Transverse colon (tissue), 3 donors: ENCODE measurements at regions not wholly inside any gene's neighbourhood (a gene's known extent, or its start where the extent isn't known, plus 50 kb on each side); places are given as distances from the start of the nearest gene placed in this dataset.

Experiments
- POLR2A ChIP-seq: fragments of 450-650 bp; IDR thresholded peaks from one replicate; pipeline ENCODE4 v1.6.1; 2016; ENCODE audit warnings: antibody characterized with exemption, mild to moderate bottlenecking, moderate library complexity
- TF ChIP-seq, protein P1 (sequence below), 5 experiments: fragments of 200-600 bp in 3 of 5; fragments of 450-650 bp in 2 of 5; sonication (generic) in 3 of 5; IDR thresholded peaks; 1 replicate in 2 of 5; 2 replicates in 3 of 5; pipeline ENCODE4 v1.5.1; 2016 to 2017; ENCODE audit warnings: antibody characterized with exemption in 5 of 5, inconsistent platforms in 3 of 5, mild to moderate bottlenecking in 2 of 5, moderate library complexity in 1 of 5

DNA sequence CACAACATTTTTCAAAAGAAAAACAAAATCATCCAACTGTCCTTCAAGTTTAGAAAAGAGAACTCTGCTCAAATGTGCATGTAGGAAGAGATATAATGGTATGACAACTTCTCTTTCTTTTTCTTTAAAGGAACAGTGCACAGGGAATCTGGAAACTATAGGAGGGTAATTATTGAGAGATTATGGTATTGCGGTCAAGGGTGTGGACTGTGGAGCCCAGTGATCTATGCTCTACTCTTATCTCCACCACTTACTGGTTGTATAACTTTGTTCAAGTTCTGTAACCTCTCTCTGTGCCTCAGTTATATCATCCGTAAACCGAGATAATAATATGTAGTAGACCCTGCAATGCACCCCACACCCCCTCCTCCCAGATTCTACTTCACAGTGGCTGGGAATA is 69.8 kb upstream of the PCGF5 start:
- TF ChIP-seq, protein P1, sequence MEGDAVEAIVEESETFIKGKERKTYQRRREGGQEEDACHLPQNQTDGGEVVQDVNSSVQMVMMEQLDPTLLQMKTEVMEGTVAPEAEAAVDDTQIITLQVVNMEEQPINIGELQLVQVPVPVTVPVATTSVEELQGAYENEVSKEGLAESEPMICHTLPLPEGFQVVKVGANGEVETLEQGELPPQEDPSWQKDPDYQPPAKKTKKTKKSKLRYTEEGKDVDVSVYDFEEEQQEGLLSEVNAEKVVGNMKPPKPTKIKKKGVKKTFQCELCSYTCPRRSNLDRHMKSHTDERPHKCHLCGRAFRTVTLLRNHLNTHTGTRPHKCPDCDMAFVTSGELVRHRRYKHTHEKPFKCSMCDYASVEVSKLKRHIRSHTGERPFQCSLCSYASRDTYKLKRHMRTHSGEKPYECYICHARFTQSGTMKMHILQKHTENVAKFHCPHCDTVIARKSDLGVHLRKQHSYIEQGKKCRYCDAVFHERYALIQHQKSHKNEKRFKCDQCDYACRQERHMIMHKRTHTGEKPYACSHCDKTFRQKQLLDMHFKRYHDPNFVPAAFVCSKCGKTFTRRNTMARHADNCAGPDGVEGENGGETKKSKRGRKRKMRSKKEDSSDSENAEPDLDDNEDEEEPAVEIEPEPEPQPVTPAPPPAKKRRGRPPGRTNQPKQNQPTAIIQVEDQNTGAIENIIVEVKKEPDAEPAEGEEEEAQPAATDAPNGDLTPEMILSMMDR (IDR thresholded peaks at IDR 0.05), result no peak
- TF ChIP-seq POLR2A, result no peak
